WTC11 (cell line): ENCODE measurements at regions not wholly inside any gene's neighbourhood (a gene's known extent, or its start where the extent isn't known, plus 50 kb on each side); places are given as distances from the start of the nearest gene placed in this dataset.

Source experiments
- ATAC-seq: fragments of 200-7000 bp; cut with Tn5 transposase; 2 replicates; pipeline ENCODE4 v1.10.0; 2021; ENCODE audit warnings: mild to moderate bottlenecking, moderate library complexity
- CTCF ChIA-PET: fragments of 300-600 bp; sonication (Branson Sonifier 250); formaldehyde crosslinking; loops from one replicate; lab custom pipeline; 2021; ENCODE audit warnings: antibody characterized with exemption; lab: Charles Lee
- POLR2A ChIA-PET: fragments of 350-600 bp; sonication (Branson Sonifier 250); formaldehyde crosslinking; loops from one replicate; lab custom pipeline; 2021; ENCODE audit warnings: antibody characterized with exemption; lab: Charles Lee
- DNase-seq: peaks from one replicate; pipeline ENCODE4 v3.0.0; 2021; ENCODE audit warnings: low spot score
- H3K27ac Mint-ChIP-seq: 2 replicates; pipeline ENCODE4 v1.8.0; 2021; ENCODE audit warnings: mixed read lengths
- H3K27me3 Mint-ChIP-seq: 2 replicates; pipeline ENCODE4 v1.8.0; 2021; ENCODE audit warnings: low read depth, mild to moderate bottlenecking, moderate library complexity, mixed read lengths
- H3K36me3 Mint-ChIP-seq: 2 replicates; pipeline ENCODE4 v1.8.0; 2021; ENCODE audit warnings: mixed read lengths
- H3K4me1 Mint-ChIP-seq: 2 replicates; pipeline ENCODE4 v1.8.0; 2022; ENCODE audit warnings: mixed read lengths
- H3K4me3 Mint-ChIP-seq: 2 replicates; pipeline ENCODE4 v1.8.0; 2021; ENCODE audit warnings: mild to moderate bottlenecking, moderate library complexity, mixed read lengths
- H3K9me3 Mint-ChIP-seq: 2 replicates; pipeline ENCODE4 v1.8.0; 2021; ENCODE audit warnings: mixed read lengths
- EMX1 ChIP-seq: fragments of 250-450 bp; sonication (Bioruptor Pico); IDR thresholded peaks from 2 replicates; pipeline ENCODE4 v1.8.0; 2021; ENCODE audit warnings: mild to moderate bottlenecking
- FOXP4 ChIP-seq: sonication (generic); formaldehyde crosslinking; IDR thresholded peaks from 2 replicates; pipeline ENCODE4 v1.8.0; 2022; ENCODE audit warnings: mild to moderate bottlenecking, missing genetic modification reagents
- HMGXB4 ChIP-seq: sonication (generic); formaldehyde crosslinking; IDR thresholded peaks from 2 replicates; pipeline ENCODE4 v1.8.1; 2023; ENCODE audit warnings: mild to moderate bottlenecking, moderate library complexity, missing genetic modification reagents
- IRF2 ChIP-seq: sonication (generic); formaldehyde crosslinking; IDR thresholded peaks from 2 replicates; pipeline ENCODE4 v1.8.0; 2022; ENCODE audit warnings: low read depth, missing genetic modification reagents, borderline replicate concordance
- MYBL2 ChIP-seq: sonication (generic); formaldehyde crosslinking; IDR thresholded peaks from 2 replicates; pipeline ENCODE4 v1.8.1; 2023; ENCODE audit warnings: mild to moderate bottlenecking, moderate library complexity, missing genetic modification reagents
- OVOL2 ChIP-seq: fragments of 250-450 bp; sonication (Bioruptor Pico); IDR thresholded peaks from 2 replicates; pipeline ENCODE4 v1.9.0; 2021; ENCODE audit warnings: mild to moderate bottlenecking, borderline replicate concordance
- PRRX2 ChIP-seq: fragments of 250-450 bp; sonication (Bioruptor Pico); IDR thresholded peaks from 2 replicates; pipeline ENCODE4 v1.8.0; 2021; ENCODE audit warnings: mild to moderate bottlenecking
- RELA ChIP-seq: sonication (generic); formaldehyde crosslinking; IDR thresholded peaks from 2 replicates; pipeline ENCODE4 v1.8.1; 2022; ENCODE audit warnings: missing genetic modification reagents, mild to moderate bottlenecking, borderline replicate concordance
- RORB ChIP-seq: fragments of 250-450 bp; sonication (Bioruptor Pico); IDR thresholded peaks from 2 replicates; pipeline ENCODE4 v1.9.0; 2021; ENCODE audit warnings: mild to moderate bottlenecking
- USF1 ChIP-seq: sonication (generic); formaldehyde crosslinking; IDR thresholded peaks from 2 replicates; pipeline ENCODE4 v1.8.0; 2022; ENCODE audit warnings: mild to moderate bottlenecking, missing genetic modification reagents
- ZNF396 ChIP-seq: fragments of 250-450 bp; sonication (Bioruptor Pico); IDR thresholded peaks from 2 replicates; pipeline ENCODE4 v1.8.0; 2021; ENCODE audit warnings: mild to moderate bottlenecking, moderate library complexity, borderline replicate concordance
- ZNF512 ChIP-seq: sonication (generic); formaldehyde crosslinking; IDR thresholded peaks from 2 replicates; pipeline ENCODE4 v1.8.1; 2022; ENCODE audit warnings: missing genetic modification reagents, borderline replicate concordance
- TF ChIP-seq, protein P1 (sequence below): sonication (generic); formaldehyde crosslinking; IDR thresholded peaks from 2 replicates; pipeline ENCODE4 v1.8.1; 2022; ENCODE audit warnings: low read depth, mild to moderate bottlenecking, moderate library complexity, missing genetic modification reagents, borderline replicate concordance
- TF ChIP-seq, protein P2 (sequence below): fragments of 250-450 bp; sonication (Bioruptor Pico); IDR thresholded peaks from 2 replicates; pipeline ENCODE4 v1.9.0; 2021; ENCODE audit warnings: mild to moderate bottlenecking
- TF ChIP-seq, protein P3 (sequence below): fragments of 250-450 bp; sonication (Bioruptor Pico); IDR thresholded peaks from 2 replicates; pipeline ENCODE4 v1.9.0; 2021; ENCODE audit warnings: mild to moderate bottlenecking, borderline replicate concordance
- TF ChIP-seq, protein P4 (sequence below): sonication (generic); formaldehyde crosslinking; IDR thresholded peaks from 2 replicates; pipeline ENCODE4 v1.8.0; 2022; ENCODE audit warnings: mild to moderate bottlenecking, missing genetic modification reagents
- TF ChIP-seq, protein P5 (sequence below): fragments of 250-450 bp; sonication (Bioruptor Pico); IDR thresholded peaks from 2 replicates; pipeline ENCODE4 v1.9.0; 2021; ENCODE audit warnings: moderate library complexity, mild to moderate bottlenecking, inconsistent platforms, borderline replicate concordance

- Mint-ChIP-seq H3K4me1 (peaks cover 14% of the 10 kb centered on the region), H3K27ac (peak overlapping the region; percentile 34; the same call in 1 of the 2 replicates), H3K27me3 (peaks cover 4% of the 10 kb centered on the region; the same call in 1 of the 2 replicates), H3K36me3 (no peaks in the 10 kb centered on the region), H3K4me3 (no peak overlapping the region), H3K9me3 (peaks cover 11% of the 10 kb centered on the region)
- CTCF ChIA-PET, result no interaction called here
- ATAC-seq (no peak), DNase-seq (no peak)
- POLR2A ChIA-PET, result no interaction called here
- TF ChIP-seq MYBL2 (CRISPR knock-in tag), result no peak
- TF ChIP-seq OVOL2 (CRISPR knock-in tag), result no peak
- TF ChIP-seq PRRX2 (CRISPR knock-in tag), result no peak
- TF ChIP-seq ZNF396 (CRISPR knock-in tag), result no peak
Observed at GRCh38 chr5:125026867-125027731, 280.7 kb upstream of the ZNF608 start.

- Mint-ChIP-seq H3K4me3 (no peak overlapping the region), H3K27ac (no peak overlapping the region), H3K36me3 (no peaks in the 10 kb centered on the region), H3K9me3 (no peaks in the 10 kb centered on the region), H3K27me3 (peaks cover 23% of the 10 kb centered on the region), H3K4me1 (peaks cover 19% of the 10 kb centered on the region)
- ATAC-seq, result no peak
- no peak for TF ChIP-seq ZNF512
- TF ChIP-seq, protein P1, sequence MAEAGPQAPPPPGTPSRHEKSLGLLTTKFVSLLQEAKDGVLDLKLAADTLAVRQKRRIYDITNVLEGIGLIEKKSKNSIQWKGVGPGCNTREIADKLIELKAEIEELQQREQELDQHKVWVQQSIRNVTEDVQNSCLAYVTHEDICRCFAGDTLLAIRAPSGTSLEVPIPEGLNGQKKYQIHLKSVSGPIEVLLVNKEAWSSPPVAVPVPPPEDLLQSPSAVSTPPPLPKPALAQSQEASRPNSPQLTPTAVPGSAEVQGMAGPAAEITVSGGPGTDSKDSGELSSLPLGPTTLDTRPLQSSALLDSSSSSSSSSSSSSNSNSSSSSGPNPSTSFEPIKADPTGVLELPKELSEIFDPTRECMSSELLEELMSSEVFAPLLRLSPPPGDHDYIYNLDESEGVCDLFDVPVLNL (CRISPR knock-in tag), result no peak
- no peak for TF ChIP-seq HMGXB4 (CRISPR knock-in tag)
- no peak for TF ChIP-seq RORB (CRISPR knock-in tag)
- TF ChIP-seq, all 79 proteins: peak for 0
- no peak for DNase-seq
- POLR2A ChIA-PET, result no interaction called here
- CTCF ChIA-PET, result no interaction called here
Observed at GRCh38 chr5:125032286-125032685, 285.8 kb upstream of the ZNF608 start.

- Mint-ChIP-seq H3K4me1 (peaks cover 20% of the 10 kb centered on the region), H3K9me3 (no peaks in the 10 kb centered on the region), H3K36me3 (no peaks in the 10 kb centered on the region), H3K4me3 (no peak overlapping the region), H3K27me3 (peaks cover 23% of the 10 kb centered on the region), H3K27ac (no peak overlapping the region)
- DNase-seq (no peak), ATAC-seq (no peak)
- CTCF ChIA-PET, result no interaction called here
- POLR2A ChIA-PET, result no interaction called here
- TF ChIP-seq, protein P2, sequence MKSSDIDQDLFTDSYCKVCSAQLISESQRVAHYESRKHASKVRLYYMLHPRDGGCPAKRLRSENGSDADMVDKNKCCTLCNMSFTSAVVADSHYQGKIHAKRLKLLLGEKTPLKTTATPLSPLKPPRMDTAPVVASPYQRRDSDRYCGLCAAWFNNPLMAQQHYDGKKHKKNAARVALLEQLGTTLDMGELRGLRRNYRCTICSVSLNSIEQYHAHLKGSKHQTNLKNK (CRISPR knock-in tag), result no peak
- TF ChIP-seq USF1 (no peak), PRRX2 (CRISPR knock-in tag) (no peak), IRF2 (CRISPR knock-in tag) (no peak), RELA (CRISPR knock-in tag) (no peak), EMX1 (CRISPR knock-in tag) (no peak), FOXP4 (CRISPR knock-in tag) (no peak)
- TF ChIP-seq, protein P3, sequence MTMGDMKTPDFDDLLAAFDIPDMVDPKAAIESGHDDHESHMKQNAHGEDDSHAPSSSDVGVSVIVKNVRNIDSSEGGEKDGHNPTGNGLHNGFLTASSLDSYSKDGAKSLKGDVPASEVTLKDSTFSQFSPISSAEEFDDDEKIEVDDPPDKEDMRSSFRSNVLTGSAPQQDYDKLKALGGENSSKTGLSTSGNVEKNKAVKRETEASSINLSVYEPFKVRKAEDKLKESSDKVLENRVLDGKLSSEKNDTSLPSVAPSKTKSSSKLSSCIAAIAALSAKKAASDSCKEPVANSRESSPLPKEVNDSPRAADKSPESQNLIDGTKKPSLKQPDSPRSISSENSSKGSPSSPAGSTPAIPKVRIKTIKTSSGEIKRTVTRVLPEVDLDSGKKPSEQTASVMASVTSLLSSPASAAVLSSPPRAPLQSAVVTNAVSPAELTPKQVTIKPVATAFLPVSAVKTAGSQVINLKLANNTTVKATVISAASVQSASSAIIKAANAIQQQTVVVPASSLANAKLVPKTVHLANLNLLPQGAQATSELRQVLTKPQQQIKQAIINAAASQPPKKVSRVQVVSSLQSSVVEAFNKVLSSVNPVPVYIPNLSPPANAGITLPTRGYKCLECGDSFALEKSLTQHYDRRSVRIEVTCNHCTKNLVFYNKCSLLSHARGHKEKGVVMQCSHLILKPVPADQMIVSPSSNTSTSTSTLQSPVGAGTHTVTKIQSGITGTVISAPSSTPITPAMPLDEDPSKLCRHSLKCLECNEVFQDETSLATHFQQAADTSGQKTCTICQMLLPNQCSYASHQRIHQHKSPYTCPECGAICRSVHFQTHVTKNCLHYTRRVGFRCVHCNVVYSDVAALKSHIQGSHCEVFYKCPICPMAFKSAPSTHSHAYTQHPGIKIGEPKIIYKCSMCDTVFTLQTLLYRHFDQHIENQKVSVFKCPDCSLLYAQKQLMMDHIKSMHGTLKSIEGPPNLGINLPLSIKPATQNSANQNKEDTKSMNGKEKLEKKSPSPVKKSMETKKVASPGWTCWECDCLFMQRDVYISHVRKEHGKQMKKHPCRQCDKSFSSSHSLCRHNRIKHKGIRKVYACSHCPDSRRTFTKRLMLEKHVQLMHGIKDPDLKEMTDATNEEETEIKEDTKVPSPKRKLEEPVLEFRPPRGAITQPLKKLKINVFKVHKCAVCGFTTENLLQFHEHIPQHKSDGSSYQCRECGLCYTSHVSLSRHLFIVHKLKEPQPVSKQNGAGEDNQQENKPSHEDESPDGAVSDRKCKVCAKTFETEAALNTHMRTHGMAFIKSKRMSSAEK (CRISPR knock-in tag), result no peak
- TF ChIP-seq, protein P4, sequence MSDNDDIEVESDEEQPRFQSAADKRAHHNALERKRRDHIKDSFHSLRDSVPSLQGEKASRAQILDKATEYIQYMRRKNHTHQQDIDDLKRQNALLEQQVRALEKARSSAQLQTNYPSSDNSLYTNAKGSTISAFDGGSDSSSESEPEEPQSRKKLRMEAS (CRISPR knock-in tag), result no peak
- TF ChIP-seq, protein P5, sequence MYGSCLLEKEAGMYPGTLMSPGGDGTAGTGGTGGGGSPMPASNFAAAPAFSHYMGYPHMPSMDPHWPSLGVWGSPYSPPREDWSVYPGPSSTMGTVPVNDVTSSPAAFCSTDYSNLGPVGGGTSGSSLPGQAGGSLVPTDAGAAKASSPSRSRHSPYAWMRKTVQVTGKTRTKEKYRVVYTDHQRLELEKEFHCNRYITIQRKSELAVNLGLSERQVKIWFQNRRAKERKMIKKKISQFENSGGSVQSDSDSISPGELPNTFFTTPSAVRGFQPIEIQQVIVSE, result no peak
Observed at GRCh38 chr5:125033602-125034001, 287.2 kb upstream of the ZNF608 start.
